ENCODE measurements at regions not wholly inside any gene's neighbourhood (a gene's known extent, or its start where the extent isn't known, plus 50 kb on each side); places are given as distances from the start of the nearest gene placed in this dataset.
A peak's percentile ranks its signal among the peaks of the same experiment; 100 is the strongest.
"Not testable (repeated sequence)": the region's sequence is repeated elsewhere in the genome, so short reads cannot be mapped to it uniquely, and the experiment has no call there.

DNA sequence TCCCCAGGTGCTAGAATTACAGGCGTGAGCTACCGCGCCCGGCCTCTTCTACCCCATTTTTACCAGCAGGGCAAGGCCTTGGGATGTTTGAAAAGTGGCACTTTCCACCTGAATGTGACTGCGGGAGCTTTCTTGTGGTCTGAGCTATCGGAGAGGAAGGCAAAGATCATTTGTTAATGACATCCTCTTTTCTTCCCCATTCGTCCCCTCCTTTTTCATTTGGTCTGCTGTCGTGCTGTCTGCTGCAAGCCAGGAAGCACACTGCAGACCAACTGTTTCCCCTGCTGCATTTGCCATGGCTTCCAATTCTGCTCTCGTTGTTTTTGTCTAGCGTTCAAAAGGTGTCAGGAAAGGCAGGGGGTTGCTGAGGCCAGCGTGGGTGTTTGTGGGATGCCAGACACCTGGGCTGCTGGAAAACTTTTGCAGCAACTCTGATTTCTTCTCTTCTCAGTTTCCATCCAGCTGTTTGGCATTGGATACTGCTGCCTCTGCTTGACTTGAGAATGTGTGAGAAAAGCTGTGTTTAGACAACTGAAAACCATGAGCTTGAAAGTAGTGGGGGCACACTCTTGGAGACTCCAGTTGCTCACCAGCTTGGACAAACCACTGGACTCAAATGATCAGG lies 196.4 kb upstream of the MSX2 start:
- no peak for ATAC-seq
- Mint-ChIP-seq H3K36me3 (no peaks in the 10 kb centered on the region), H3K27ac (no peak overlapping the region), H3K27me3 (peaks cover 17 to 25% of the 10 kb centered on the region in 2 donors), H3K4me1 (ENCODE audit: low read depth in 2 of 2) (peaks cover 0 to 5% of the 10 kb centered on the region in 2 donors), H3K9me3 (peaks cover 4% of the 10 kb centered on the region), H3K4me3 (no peak overlapping the region)
- DNase-seq (ENCODE audit: low spot score), result no peak

DNA sequence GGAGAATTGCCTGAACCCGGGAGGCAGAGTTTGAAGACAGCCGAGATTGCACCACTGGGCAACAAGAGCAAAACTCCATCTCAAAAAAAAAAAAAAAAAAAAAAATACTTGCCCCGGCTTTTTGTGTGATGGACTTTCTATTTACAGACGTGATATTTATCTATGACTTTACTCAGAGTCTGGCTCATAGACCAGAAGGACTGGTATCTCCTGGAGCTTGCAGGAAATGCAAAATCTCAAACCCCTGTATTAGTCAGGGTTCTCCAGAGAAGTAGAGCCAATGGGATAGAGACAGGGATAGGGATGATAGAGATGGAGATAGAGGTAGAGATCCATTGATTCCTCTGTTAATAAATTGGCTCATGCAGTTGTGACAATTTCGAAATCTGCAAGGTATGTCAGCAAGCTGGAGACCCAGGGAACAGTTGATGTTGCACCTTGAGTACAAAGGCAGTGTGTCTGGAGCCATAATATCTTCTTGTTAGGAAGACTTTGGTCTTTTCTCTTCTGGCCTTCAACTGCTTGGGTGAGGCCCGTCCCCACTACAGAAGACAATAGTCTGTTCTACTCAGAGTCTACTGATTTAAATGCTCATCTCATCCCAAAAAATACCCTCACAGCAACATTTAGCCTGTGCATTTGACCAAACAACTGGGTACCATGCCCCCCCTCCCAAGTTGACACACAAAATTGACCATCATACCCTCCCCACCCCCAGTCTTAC lies 195.4 kb upstream of the MSX2 start:
- Mint-ChIP-seq H3K36me3 (no peaks in the 10 kb centered on the region), H3K9me3 (peaks cover 4% of the 10 kb centered on the region), H3K27ac (no peak overlapping the region), H3K27me3 (peaks cover 17 to 25% of the 10 kb centered on the region in 2 donors), H3K4me1 (ENCODE audit: low read depth in 2 of 2) (peaks cover 0 to 5% of the 10 kb centered on the region in 2 donors), H3K4me3 (no peak overlapping the region)
- DNase-seq (ENCODE audit: low spot score) (no peak), ATAC-seq (no peak)

DNA sequence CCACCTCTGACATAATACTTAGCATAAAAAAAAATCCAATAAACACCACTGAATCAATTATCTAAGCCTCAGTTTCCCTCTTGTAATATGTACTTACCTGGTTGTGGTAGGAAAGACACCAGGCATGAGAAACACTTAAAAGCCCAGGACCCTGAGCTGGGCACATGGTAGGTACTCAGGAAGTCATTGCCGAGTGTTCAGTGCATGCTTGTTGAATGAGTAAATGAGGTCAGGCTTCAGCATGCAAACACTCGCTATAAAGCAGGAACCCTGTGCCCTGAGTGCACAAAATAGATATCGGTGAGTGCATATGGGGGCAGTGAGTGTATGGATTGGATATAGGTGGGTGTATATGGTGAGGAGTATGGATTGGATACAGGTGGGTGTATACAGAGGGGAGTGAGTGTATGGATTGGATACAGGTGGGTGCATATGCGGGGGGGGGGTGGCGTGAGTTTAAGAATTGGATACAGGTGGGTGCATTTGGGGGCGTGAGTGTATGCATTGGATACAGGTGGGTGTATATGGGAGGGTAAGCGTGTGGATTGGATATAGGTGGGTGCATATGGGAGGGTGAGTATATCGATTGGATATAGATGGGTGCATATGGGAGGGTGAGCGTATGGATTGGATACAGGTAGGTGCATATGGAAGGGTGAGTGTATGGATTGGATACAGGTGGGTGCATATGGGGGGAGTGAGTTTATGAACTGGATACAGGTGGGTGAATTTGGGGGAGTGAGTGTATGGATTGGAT lies 194.3 kb upstream of the MSX2 start:
- ATAC-seq (no peak), DNase-seq (ENCODE audit: low spot score) (no peak)
- H3K4me3 Mint-ChIP-seq, result no peak overlapping the region
- H3K9me3 Mint-ChIP-seq, result peaks cover 3% of the 10 kb centered on the region
- H3K4me1 Mint-ChIP-seq (ENCODE audit: low read depth in 2 of 2), result peaks cover 0 to 5% of the 10 kb centered on the region in 2 donors
- H3K27ac Mint-ChIP-seq, result no peak overlapping the region
- H3K36me3 Mint-ChIP-seq, result no peaks in the 10 kb centered on the region
- H3K27me3 Mint-ChIP-seq, result peaks cover 17 to 25% of the 10 kb centered on the region in 2 donors

DNA sequence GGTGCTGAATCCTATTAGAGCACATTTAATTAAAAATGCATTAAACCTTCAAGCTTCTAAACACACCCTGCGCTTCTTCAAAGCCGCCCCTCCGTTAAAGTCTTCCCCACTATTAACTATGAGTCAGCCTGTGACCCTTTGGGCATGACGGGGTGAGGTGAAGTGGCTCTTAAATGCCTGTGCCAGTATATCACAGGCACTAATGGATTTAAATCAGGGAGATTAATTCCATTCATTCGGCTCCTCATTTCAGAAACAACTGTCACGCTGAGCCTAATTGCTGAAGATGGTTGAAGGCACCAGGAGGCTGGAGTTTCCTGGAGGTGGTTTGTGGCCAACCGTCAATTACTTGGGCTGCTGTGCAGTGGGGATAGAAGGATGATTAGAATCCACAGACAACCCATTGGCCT lies 192.6 kb upstream of the MSX2 start:
- DNase-seq (ENCODE audit: low spot score), result no peak
- Mint-ChIP-seq H3K4me1 (ENCODE audit: low read depth in 2 of 2) (peaks cover 0 to 5% of the 10 kb centered on the region in 2 donors), H3K9me3 (no peaks in the 10 kb centered on the region), H3K27ac (no peak overlapping the region), H3K36me3 (no peaks in the 10 kb centered on the region), H3K4me3 (no peak overlapping the region), H3K27me3 (peaks cover 17 to 25% of the 10 kb centered on the region in 2 donors)
- no peak for ATAC-seq

DNA sequence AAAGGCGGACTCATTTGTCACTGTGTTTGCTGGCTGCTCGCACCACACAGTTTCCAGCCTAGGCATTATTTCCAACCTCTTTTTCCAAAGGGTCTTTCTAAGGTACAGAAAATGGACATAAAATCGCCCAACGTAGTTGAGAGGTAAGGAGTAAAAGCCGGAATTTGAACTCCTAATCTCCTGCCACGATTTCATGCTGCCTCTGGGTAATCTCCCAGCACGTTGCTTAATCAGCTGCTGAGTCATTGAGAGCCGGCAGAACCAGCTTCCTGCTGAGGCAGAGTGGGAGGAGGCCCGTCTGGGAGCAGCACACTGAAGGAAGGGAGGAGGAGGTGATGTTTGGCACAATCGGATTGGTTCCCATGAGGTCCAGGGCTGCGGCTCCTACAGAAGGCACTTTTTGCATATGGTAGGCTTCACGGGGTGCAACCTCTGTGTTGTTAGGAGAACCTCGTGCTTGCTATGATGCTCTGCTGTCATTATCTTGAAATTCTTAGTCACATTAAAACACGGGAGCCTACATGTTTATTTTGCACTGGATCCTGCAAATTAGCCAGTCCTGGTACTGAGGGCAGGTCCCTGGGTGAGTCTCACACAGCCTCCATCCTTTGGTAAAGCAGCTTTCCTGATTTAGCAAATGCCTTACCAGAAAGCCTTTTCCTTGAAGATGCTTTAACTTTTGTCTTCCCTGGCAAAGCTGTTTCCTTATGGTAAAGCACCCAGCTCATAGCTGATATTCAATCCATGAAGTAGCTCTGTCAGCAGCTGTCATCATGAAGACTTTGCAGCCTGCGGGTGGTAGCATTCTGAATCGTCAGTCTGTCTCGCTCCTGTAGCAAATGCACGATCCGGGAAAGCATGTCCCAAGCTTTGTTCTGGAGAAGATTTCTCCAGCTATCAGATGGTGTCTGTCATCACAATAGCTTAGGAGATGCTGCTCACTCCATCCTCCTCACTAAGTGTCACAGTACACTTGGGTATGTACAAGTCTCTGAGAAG lies 191.6 kb upstream of the MSX2 start:
- DNase-seq (ENCODE audit: low spot score) (no peak), ATAC-seq (peak; percentile 60 to 74)
- Mint-ChIP-seq H3K36me3 (no peaks in the 10 kb centered on the region), H3K27ac (no peak overlapping the region), H3K9me3 (no peaks in the 10 kb centered on the region), H3K4me1 (ENCODE audit: low read depth in 2 of 2) (peaks cover 0 to 5% of the 10 kb centered on the region in 2 donors), H3K27me3 (peaks cover 17 to 25% of the 10 kb centered on the region in 2 donors), H3K4me3 (no peak overlapping the region)

DNA sequence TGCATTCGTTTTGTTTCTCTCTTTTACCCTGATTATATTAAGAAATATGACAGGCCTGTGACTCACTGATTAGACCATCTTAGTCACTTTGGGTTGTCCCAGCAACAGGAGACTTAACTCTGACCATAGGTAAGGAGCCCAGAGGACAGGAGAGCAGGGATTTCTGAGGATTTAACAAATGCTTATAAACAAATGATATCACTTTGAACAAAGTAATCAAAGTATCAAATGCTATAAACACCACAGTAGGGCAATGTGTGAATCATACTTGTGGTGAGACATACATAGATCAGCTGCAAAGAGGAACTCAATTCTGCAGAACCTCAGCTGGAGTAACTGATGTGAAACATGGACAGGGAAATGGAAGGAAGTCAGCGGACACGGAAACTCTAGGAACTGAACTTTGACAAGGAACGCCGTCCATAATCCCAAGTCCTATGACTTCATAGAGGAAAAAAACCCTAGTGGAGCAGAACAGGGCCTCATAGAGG lies 190.6 kb upstream of the MSX2 start:
- ATAC-seq (no peak), DNase-seq (ENCODE audit: low spot score) (no peak)
- Mint-ChIP-seq H3K4me1 (ENCODE audit: low read depth in 2 of 2) (peaks cover 7 to 10% of the 10 kb centered on the region in 2 donors), H3K27ac (no peak overlapping the region), H3K36me3 (peaks cover 7% of the 10 kb centered on the region), H3K9me3 (no peaks in the 10 kb centered on the region), H3K27me3 (peaks cover 17 to 24% of the 10 kb centered on the region in 2 donors), H3K4me3 (no peak overlapping the region)

DNA sequence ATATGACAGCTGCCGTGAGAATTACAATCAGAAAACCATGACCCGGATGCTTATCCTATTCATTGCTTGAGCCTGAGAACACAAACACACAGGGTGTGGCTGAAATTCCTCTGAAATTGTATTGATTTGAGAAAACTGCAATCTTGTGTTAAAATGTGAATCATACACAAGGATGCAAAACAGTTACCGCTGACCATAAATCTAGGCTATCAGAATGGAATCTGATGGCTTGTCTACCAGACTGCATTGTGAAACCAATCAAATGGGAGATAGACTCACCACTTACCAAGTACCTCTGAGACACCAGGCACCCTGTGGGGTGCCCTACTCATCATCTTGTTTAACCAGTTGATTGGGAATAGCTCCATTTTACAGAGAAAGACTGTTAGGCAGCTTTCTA lies 188.7 kb upstream of the MSX2 start:
- ATAC-seq, result no peak
- Mint-ChIP-seq H3K36me3 (peaks cover 8% of the 10 kb centered on the region), H3K27ac (no peak overlapping the region), H3K9me3 (no peaks in the 10 kb centered on the region), H3K4me3 (no peak overlapping the region), H3K4me1 (ENCODE audit: low read depth in 2 of 2) (peaks cover 7 to 10% of the 10 kb centered on the region in 2 donors), H3K27me3 (peaks cover 5 to 7% of the 10 kb centered on the region in 2 donors)
- no peak for DNase-seq (ENCODE audit: low spot score)

DNA sequence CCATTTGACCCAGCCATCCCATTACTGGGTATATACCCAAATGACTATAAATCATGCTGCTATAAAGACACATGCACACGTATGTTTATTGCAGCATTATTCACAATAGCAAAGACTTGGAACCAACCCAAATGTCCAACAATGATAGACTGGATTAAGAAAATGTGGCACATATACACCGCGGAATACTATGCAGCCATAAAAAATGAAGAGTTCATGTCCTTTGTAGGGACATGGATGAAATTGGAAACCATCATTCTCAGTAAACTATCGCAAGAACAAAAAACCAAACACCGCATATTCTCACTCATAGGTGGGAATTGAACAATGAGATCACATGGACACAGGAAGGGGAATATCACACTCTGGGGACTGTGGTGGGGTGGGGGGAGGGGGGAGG lies 184.6 kb upstream of the MSX2 start:
- H3K4me3 Mint-ChIP-seq; H3K27ac Mint-ChIP-seq; H3K27me3 Mint-ChIP-seq; DNase-seq (ENCODE audit: low spot score); H3K4me1 Mint-ChIP-seq (ENCODE audit: low read depth in 2 of 2); H3K9me3 Mint-ChIP-seq; ATAC-seq; H3K36me3 Mint-ChIP-seq: not testable (repeated sequence)

DNA sequence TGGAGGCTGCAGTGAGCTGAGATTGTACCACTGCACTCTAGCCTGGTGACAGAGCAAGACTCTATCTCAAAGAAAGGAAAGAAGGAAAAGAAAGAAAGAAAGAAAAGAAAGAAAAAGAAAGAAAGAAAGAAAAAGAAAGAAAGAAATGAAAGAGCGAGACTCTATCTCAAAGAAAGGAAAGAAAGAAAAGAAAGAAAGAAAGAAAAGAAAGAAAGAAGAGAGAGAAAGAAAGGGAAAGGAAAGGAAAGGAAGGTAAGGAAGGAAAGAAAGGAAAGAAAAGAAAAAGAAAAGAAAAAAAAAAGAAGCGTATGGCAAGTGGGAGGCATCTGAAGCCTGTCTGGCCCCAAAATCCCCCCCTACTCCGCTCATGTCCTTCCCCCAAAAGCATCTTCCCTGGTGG lies 182.3 kb upstream of the MSX2 start:
- DNase-seq (ENCODE audit: low spot score) (no peak), ATAC-seq (no peak)
- Mint-ChIP-seq H3K27ac (no peak overlapping the region), H3K27me3 (peaks cover 0 to 6% of the 10 kb centered on the region in 2 donors), H3K9me3 (no peaks in the 10 kb centered on the region), H3K4me3 (no peak overlapping the region), H3K4me1 (ENCODE audit: low read depth in 2 of 2) (peaks cover 5 to 7% of the 10 kb centered on the region in 2 donors), H3K36me3 (peaks cover 8% of the 10 kb centered on the region)

DNA sequence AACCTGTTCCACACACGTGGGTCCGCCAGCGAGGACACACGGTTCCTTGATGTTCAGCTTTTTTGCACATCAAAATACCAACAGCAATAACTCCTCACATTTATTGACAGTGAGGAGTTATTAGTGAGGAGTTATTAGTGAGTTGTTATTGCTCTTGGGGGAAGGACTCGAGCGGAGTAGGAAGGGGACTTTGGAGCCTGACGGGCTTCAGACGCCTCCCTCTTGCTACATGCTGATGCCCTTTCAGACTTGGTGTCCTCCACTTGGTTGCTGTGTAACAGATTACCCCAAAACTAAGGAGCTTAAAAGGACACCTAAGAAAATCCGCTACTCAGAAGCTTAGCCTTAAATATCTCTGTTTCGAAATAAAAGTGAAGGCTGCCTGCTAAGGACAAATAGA lies 181.9 kb upstream of the MSX2 start:
- ATAC-seq, result no peak
- Mint-ChIP-seq H3K27ac (no peak overlapping the region), H3K36me3 (peaks cover 8% of the 10 kb centered on the region), H3K27me3 (peaks cover 0 to 6% of the 10 kb centered on the region in 2 donors), H3K4me1 (ENCODE audit: low read depth in 2 of 2) (peaks cover 5 to 7% of the 10 kb centered on the region in 2 donors), H3K4me3 (no peak overlapping the region), H3K9me3 (no peaks in the 10 kb centered on the region)
- no peak for DNase-seq (ENCODE audit: low spot score)

DNA sequence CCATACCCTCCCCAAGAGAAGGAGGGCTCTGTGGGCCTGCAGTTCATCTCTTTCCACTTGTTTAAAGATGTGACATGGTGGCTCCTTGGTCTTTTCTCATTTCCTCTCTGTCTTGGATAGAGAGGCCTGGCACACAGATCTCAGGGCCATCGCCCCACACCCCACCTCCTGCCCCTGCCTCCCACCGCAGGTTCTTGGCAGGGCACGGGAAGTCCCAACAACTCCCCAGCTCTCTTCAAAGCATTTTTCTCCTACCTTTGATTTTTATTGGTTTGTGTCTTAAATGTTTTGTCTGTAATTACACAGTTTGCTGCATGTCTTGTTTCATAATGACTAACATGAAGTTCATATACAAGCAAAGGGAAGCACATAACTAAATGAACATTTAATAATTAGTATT lies 178.5 kb upstream of the MSX2 start:
- no peak overlapping the region for H3K4me3 Mint-ChIP-seq
- H3K4me1 Mint-ChIP-seq (ENCODE audit: low read depth in 2 of 2), result no peaks in the 10 kb centered on the region
- H3K27ac Mint-ChIP-seq, result no peak overlapping the region
- H3K36me3 Mint-ChIP-seq, result no peaks in the 10 kb centered on the region
- H3K27me3 Mint-ChIP-seq, result peaks cover 0 to 9% of the 10 kb centered on the region in 2 donors
- DNase-seq (ENCODE audit: low spot score) (no peak), ATAC-seq (no peak)
- no peaks in the 10 kb centered on the region for H3K9me3 Mint-ChIP-seq

DNA sequence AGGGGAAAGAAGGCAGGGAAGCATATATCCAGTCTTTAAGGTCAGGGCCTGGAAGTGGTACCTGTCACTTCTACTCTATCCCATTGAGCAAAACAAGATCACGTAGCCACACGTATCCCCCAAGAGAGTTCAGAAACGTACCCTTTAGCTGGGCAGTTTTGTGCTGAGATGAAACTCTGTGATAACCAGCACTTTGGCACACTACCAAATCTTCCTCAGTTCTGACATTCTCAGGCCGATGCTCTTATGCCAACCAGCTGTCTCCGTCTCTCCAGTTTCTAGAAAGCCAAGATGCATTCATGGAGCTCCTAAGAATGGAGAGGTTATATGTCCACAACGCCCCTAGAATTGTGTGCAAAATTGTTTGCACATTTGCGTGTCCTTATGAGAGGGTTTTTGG lies 176.6 kb upstream of the MSX2 start:
- H3K9me3 Mint-ChIP-seq, result no peaks in the 10 kb centered on the region
- no peaks in the 10 kb centered on the region for H3K4me1 Mint-ChIP-seq (ENCODE audit: low read depth in 2 of 2)
- DNase-seq (ENCODE audit: low spot score), result no peak
- H3K4me3 Mint-ChIP-seq, result no peak overlapping the region
- H3K36me3 Mint-ChIP-seq, result no peaks in the 10 kb centered on the region
- ATAC-seq, result no peak
- H3K27me3 Mint-ChIP-seq, result peaks cover 5 to 9% of the 10 kb centered on the region in 2 donors
- no peak overlapping the region for H3K27ac Mint-ChIP-seq

DNA sequence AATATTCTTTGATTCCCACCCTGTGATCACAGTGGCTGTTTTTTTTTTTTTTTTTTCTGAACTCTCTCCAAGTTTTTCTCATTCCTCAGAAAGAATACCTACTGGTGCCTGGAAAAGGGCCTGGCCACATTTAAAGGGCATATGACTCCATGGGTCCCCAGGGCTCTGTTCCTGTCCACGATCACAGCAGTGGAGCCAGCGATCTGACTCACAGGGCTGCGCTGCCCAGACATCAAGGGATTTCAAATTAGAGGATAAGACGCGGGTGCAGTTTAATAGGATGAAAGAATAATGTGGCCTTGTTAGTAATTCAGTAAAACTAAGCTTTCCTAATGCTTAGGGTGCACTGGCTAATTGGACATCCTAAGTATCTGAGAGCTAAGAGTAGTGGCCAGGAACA lies 175.1 kb upstream of the MSX2 start:
- H3K27me3 Mint-ChIP-seq, result peaks cover 5 to 9% of the 10 kb centered on the region in 2 donors
- no peaks in the 10 kb centered on the region for H3K4me1 Mint-ChIP-seq (ENCODE audit: low read depth in 2 of 2)
- no peak overlapping the region for H3K27ac Mint-ChIP-seq
- no peaks in the 10 kb centered on the region for H3K36me3 Mint-ChIP-seq
- H3K9me3 Mint-ChIP-seq, result no peaks in the 10 kb centered on the region
- H3K4me3 Mint-ChIP-seq, result no peak overlapping the region
- ATAC-seq (no peak), DNase-seq (ENCODE audit: low spot score) (no peak)
